Natural killer cell (primary cell): ENCODE measurements at regions not wholly inside any gene's neighbourhood (a gene's known extent, or its start where the extent isn't known, plus 50 kb on each side); places are given as distances from the start of the nearest gene placed in this dataset.

ENCODE experiments used
- ATAC-seq, 3 donors: fragments of 150-1000 bp in 2 of 3; fragments of 200-7000 bp in 1 of 3; cut with Tn5 transposase; 1 replicate in 1 of 3; 2 replicates in 2 of 3; pipeline ENCODE4 v1.10.0; 2021; ENCODE audit warnings: mild to moderate bottlenecking in 2 of 3, moderate library complexity in 2 of 3
- DNase-seq, 2 donors: peaks; one replicate each; pipeline versions ENCODE4 v3.0.0 to v3.0.0-alpha.2; 2013 to 2021; ENCODE audit warnings: mixed read lengths in 1 of 2
- H3K27ac ChIP-seq: one replicate; pipeline ENCODE4 v1.5.1; 2013; ENCODE audit warnings: mild to moderate bottlenecking, low read length
- H3K27me3 ChIP-seq: one replicate; pipeline ENCODE4 v1.6.1; 2013; ENCODE audit warnings: low read length; ENCODE audit not compliant: control insufficient read depth, insufficient read depth
- H3K36me3 ChIP-seq: one replicate; pipeline ENCODE4 v1.6.1; 2013; ENCODE audit warnings: low read length; ENCODE audit not compliant: control insufficient read depth, insufficient read depth
- H3K4me1 ChIP-seq: one replicate; pipeline ENCODE4 v1.6.1; 2013; ENCODE audit warnings: low read length; ENCODE audit not compliant: control insufficient read depth, insufficient read depth
- H3K4me3 ChIP-seq: one replicate; pipeline ENCODE4 v1.5.1; 2013; ENCODE audit warnings: low read length
- H3K9me3 ChIP-seq: one replicate; pipeline ENCODE4 v1.6.1; 2013; ENCODE audit warnings: low read length; ENCODE audit not compliant: control insufficient read depth, insufficient read depth
- H3K27ac Mint-ChIP-seq, 2 donors: one replicate each; pipeline ENCODE4 v1.8.0; 2022; ENCODE audit warnings: mild to moderate bottlenecking in 2 of 2, mixed read lengths in 2 of 2, moderate library complexity in 1 of 2
- H3K27me3 Mint-ChIP-seq, 2 donors: one replicate each; pipeline ENCODE4 v1.8.0; 2022; ENCODE audit warnings: low read depth in 2 of 2, mixed read lengths in 2 of 2
- H3K36me3 Mint-ChIP-seq: one replicate; pipeline ENCODE4 v1.8.0; 2022; ENCODE audit warnings: mixed read lengths
- H3K4me1 Mint-ChIP-seq, 2 donors: one replicate each; pipeline ENCODE4 v1.8.0; 2022; ENCODE audit warnings: mixed read lengths in 2 of 2
- H3K4me3 Mint-ChIP-seq: one replicate; pipeline ENCODE4 v1.8.0; 2022; ENCODE audit warnings: mild to moderate bottlenecking, moderate library complexity, mixed read lengths
- H3K9me3 Mint-ChIP-seq, 2 donors: one replicate each; pipeline ENCODE4 v1.8.0; 2022; ENCODE audit warnings: mixed read lengths in 2 of 2
- CTCF ChIP-seq: fragments of 200-600 bp; IDR thresholded peaks from one replicate; pipeline ENCODE4 v1.8.0; 2022; ENCODE audit warnings: antibody characterized with exemption
- WGBS: methylation state at CpG from one replicate; pipeline ENCODE4 v1.1.7; 2013; ENCODE audit warnings: missing lambda C conversion rate; ENCODE audit not compliant: insufficient coverage; 5-methylcytosine and 5-hydroxymethylcytosine counted together
- intact Hi-C: fragments of 100-400 bp; cut with micrococcal nuclease; formaldehyde crosslinking; loops from one replicate; pipeline ENCODE4 v1.14.2; 2022

- H3K4me3 ChIP-seq = no peak overlapping the region
- Mint-ChIP-seq H3K4me3 (no peak overlapping the region), H3K9me3 (no peaks in the 10 kb centered on the region), H3K4me1 (peaks cover 12 to 23% of the 10 kb centered on the region in 2 donors), H3K27me3 (no peaks in the 10 kb centered on the region), H3K36me3 (no peaks in the 10 kb centered on the region), H3K27ac (no peak overlapping the region)
- DNase-seq = no peak
- H3K27me3 ChIP-seq = no peaks in the 10 kb centered on the region
- WGBS = 100% methylated on average over 1 of the region's 1 CpG
- H3K36me3 ChIP-seq = no peaks in the 10 kb centered on the region
- no peak for ATAC-seq
- no peak for TF ChIP-seq CTCF
- intact Hi-C loops = no loop called here
- H3K27ac ChIP-seq = no peak overlapping the region
- no peaks in the 10 kb centered on the region for H3K4me1 ChIP-seq
- no peaks in the 10 kb centered on the region for H3K9me3 ChIP-seq
Observed at GRCh38 chr17:63095459-63095858, 129.4 kb downstream of the TANC2 start.

GRCh38 chr17:63095879-63096278 is 129.8 kb downstream of the TANC2 start:
- H3K4me1 Mint-ChIP-seq = peaks cover 12 to 23% of the 10 kb centered on the region in 2 donors
- H3K27ac Mint-ChIP-seq = no peak overlapping the region
- Histone ChIP-seq H3K9me3 (no peaks in the 10 kb centered on the region), H3K4me3 (no peak overlapping the region), H3K27me3 (no peaks in the 10 kb centered on the region), H3K4me1 (no peaks in the 10 kb centered on the region), H3K36me3 (no peaks in the 10 kb centered on the region), H3K27ac (no peak overlapping the region)
- no peak for DNase-seq
- no peaks in the 10 kb centered on the region for H3K9me3 Mint-ChIP-seq
- no peak for TF ChIP-seq CTCF
- no CpG with 5 or more reads among the region's 1 CpG for WGBS
- no peaks in the 10 kb centered on the region for H3K27me3 Mint-ChIP-seq
- intact Hi-C loops = no loop called here
- no peak overlapping the region for H3K4me3 Mint-ChIP-seq
- no peaks in the 10 kb centered on the region for H3K36me3 Mint-ChIP-seq
- ATAC-seq = no peak

GRCh38 chr17:63096426-63096825 is 130.4 kb downstream of the TANC2 start:
- DNase-seq = no peak

More at GRCh38 chr17:63096426-63096825, 130.4 kb downstream of the TANC2 start:
- intact Hi-C loops = no loop called here
- no peak for TF ChIP-seq CTCF
- Mint-ChIP-seq H3K9me3 (no peaks in the 10 kb centered on the region), H3K4me3 (no peak overlapping the region), H3K27me3 (no peaks in the 10 kb centered on the region), H3K27ac (no peak overlapping the region), H3K4me1 (peaks cover 12 to 18% of the 10 kb centered on the region in 2 donors), H3K36me3 (no peaks in the 10 kb centered on the region)
- ATAC-seq = no peak
- 93% methylated on average over 4 of the region's 5 CpGs for WGBS
- no peaks in the 10 kb centered on the region for H3K9me3 ChIP-seq
- no peak overlapping the region for H3K4me3 ChIP-seq
- no peaks in the 10 kb centered on the region for H3K4me1 ChIP-seq
- H3K27me3 ChIP-seq = no peaks in the 10 kb centered on the region
- no peak overlapping the region for H3K27ac ChIP-seq
- H3K36me3 ChIP-seq = no peaks in the 10 kb centered on the region
